Urothelium cell line (cell line): ENCODE measurements at regions not wholly inside any gene's neighbourhood (a gene's known extent, or its start where the extent isn't known, plus 50 kb on each side); places are given as distances from the start of the nearest gene placed in this dataset.
"Not testable (repeated sequence)": the region's sequence is repeated elsewhere in the genome, so short reads cannot be mapped to it uniquely, and the experiment has no call there.

Experiments used
- DNase-seq: peaks from one replicate; pipeline ENCODE4 v3.0.0; 2011; ENCODE audit warnings: low spot score, mixed read lengths
- FAIRE-seq: peaks from 2 replicates; lab custom pipeline; 2011; peaks lifted over from hg19 to GRCh38; lab: Jason Lieb, UNC

- DNase-seq = no peak
- no peak for FAIRE-seq
Measured at GRCh38 chrX:39676434-39676833, 421.3 kb downstream of the BCOR start.

GRCh38 chrX:39677585-39677977 is 420.2 kb downstream of the BCOR start:
- no peak for FAIRE-seq

GRCh38 chrX:39677978-39678791 is 419.6 kb downstream of the BCOR start:
- no peak for FAIRE-seq
- no peak for DNase-seq

More at GRCh38 chrX:39677585-39677977, 420.2 kb downstream of the BCOR start:
- DNase-seq = no peak

GRCh38 chrX:39678914-39679313 is 418.8 kb downstream of the BCOR start:
- FAIRE-seq = no peak

GRCh38 chrX:39679497-39680157 is 418.1 kb downstream of the BCOR start:
- DNase-seq = no peak
- FAIRE-seq = no peak

More at GRCh38 chrX:39678914-39679313, 418.8 kb downstream of the BCOR start:
- DNase-seq = no peak

GRCh38 chrX:39681885-39682284 is 415.9 kb downstream of the BCOR start:
- no peak for FAIRE-seq
- DNase-seq = no peak

- FAIRE-seq = no peak
Measured at GRCh38 chrX:39682778-39683177, 415.0 kb downstream of the BCOR start.

GRCh38 chrX:39688219-39688575 is 409.6 kb downstream of the BCOR start:
- FAIRE-seq = no peak

More at GRCh38 chrX:39682778-39683177, 415.0 kb downstream of the BCOR start:
- DNase-seq = no peak

GRCh38 chrX:39688576-39689375 is 409.0 kb downstream of the BCOR start:
- DNase-seq = peak; percentile 72
- FAIRE-seq = no peak

More at GRCh38 chrX:39688219-39688575, 409.6 kb downstream of the BCOR start:
- DNase-seq = no peak

- DNase-seq = no peak
- FAIRE-seq = no peak
Measured at GRCh38 chrX:39689376-39690104, 408.2 kb downstream of the BCOR start.

GRCh38 chrX:39690541-39691415 is 407.0 kb downstream of the BCOR start:
- no peak for FAIRE-seq
- DNase-seq = no peak

GRCh38 chrX:39691724-39692123 is 406.0 kb downstream of the BCOR start:
- DNase-seq = no peak
- no peak for FAIRE-seq

GRCh38 chrX:39692796-39693195 is 405.0 kb downstream of the BCOR start:
- no peak for FAIRE-seq
- no peak for DNase-seq

- no peak for DNase-seq
- FAIRE-seq = no peak
Measured at GRCh38 chrX:39693298-39693697, 404.5 kb downstream of the BCOR start.

GRCh38 chrX:39702636-39703035 is 395.1 kb downstream of the BCOR start:
- not testable (repeated sequence) for FAIRE-seq, DNase-seq

- no peak for DNase-seq
- no peak for FAIRE-seq
Measured at GRCh38 chrX:39703307-39703706, 394.5 kb downstream of the BCOR start.

GRCh38 chrX:39704590-39704989 is 393.2 kb downstream of the BCOR start:
- FAIRE-seq (no peak), DNase-seq (no peak)

- DNase-seq (peak; percentile 75), FAIRE-seq (peak; percentile 17)
Measured at GRCh38 chrX:39705290-39705689, 392.5 kb downstream of the BCOR start.

- no peak for DNase-seq
- FAIRE-seq = no peak
Measured at GRCh38 chrX:39709364-39709763, 388.4 kb downstream of the BCOR start.

- DNase-seq = no peak
- FAIRE-seq = no peak
Measured at GRCh38 chrX:39709812-39710211, 387.9 kb downstream of the BCOR start.
